HG03432 (cell line): ENCODE measurements at regions not wholly inside any gene's neighbourhood (a gene's known extent, or its start where the extent isn't known, plus 50 kb on each side); places are given as distances from the start of the nearest gene placed in this dataset.
"Not testable (repeated sequence)": the region's sequence is repeated elsewhere in the genome, so short reads cannot be mapped to it uniquely, and the experiment has no call there.

Experiments
- ATAC-seq: cut with Tn5 transposase; IDR thresholded peaks from one replicate; pipeline ENCODE4 v1.9.1; 2021; ENCODE audit warnings: mild to moderate bottlenecking, moderate library complexity; ENCODE audit not compliant: unreplicated experiment

GRCh38 chr12:38157933-38158401, 158.6 kb upstream of the ALG10B start:
- no peak for ATAC-seq

GRCh38 chr12:38158428-38159091, 158.0 kb upstream of the ALG10B start:
- ATAC-seq: no peak

GRCh38 chr12:38159092-38159551, 157.5 kb upstream of the ALG10B start:
- ATAC-seq: no peak

GRCh38 chr12:38159591-38160317, 156.8 kb upstream of the ALG10B start:
- no peak for ATAC-seq

- ATAC-seq: no peak
Measured at GRCh38 chr12:38160318-38161122, 156.1 kb upstream of the ALG10B start.

GRCh38 chr12:38161123-38162000, 155.2 kb upstream of the ALG10B start:
- ATAC-seq: no peak

- no peak for ATAC-seq
Measured at GRCh38 chr12:38162013-38162412, 154.6 kb upstream of the ALG10B start.

GRCh38 chr12:38162708-38163441, 153.7 kb upstream of the ALG10B start:
- no peak for ATAC-seq

GRCh38 chr12:38163442-38163801, 153.2 kb upstream of the ALG10B start:
- ATAC-seq: no peak

GRCh38 chr12:38166225-38166624, 150.3 kb upstream of the ALG10B start:
- no peak for ATAC-seq

GRCh38 chr12:38175538-38175937, 141.0 kb upstream of the ALG10B start:
- no peak for ATAC-seq

GRCh38 chr12:38183617-38184016, 133.0 kb upstream of the ALG10B start:
- ATAC-seq: not testable (repeated sequence)

GRCh38 chr12:38197286-38197685, 119.3 kb upstream of the ALG10B start:
- not testable (repeated sequence) for ATAC-seq

- ATAC-seq: no peak
Measured at GRCh38 chr12:38201461-38202276, 114.9 kb upstream of the ALG10B start.

- no peak for ATAC-seq
Measured at GRCh38 chr12:38204831-38205230, 111.7 kb upstream of the ALG10B start.

GRCh38 chr12:38222011-38222410, 94.6 kb upstream of the ALG10B start:
- no peak for ATAC-seq

- not testable (repeated sequence) for ATAC-seq
Measured at GRCh38 chr12:38238328-38238727, 78.2 kb upstream of the ALG10B start.

- ATAC-seq: no peak
Measured at GRCh38 chr12:38253778-38254177, 62.8 kb upstream of the ALG10B start.

- ATAC-seq: no peak
Measured at GRCh38 chr12:38258411-38258810, 58.2 kb upstream of the ALG10B start.
